HG02571 (cell line): ENCODE measurements at regions not wholly inside any gene's neighbourhood (a gene's known extent, or its start where the extent isn't known, plus 50 kb on each side); places are given as distances from the start of the nearest gene placed in this dataset.
"Not testable (repeated sequence)": the region's sequence is repeated elsewhere in the genome, so short reads cannot be mapped to it uniquely, and the experiment has no call there.

ENCODE experiments used
- ATAC-seq: cut with Tn5 transposase; IDR thresholded peaks from one replicate; pipeline ENCODE4 v1.9.1; 2021; ENCODE audit warnings: mild to moderate bottlenecking, moderate library complexity; ENCODE audit not compliant: unreplicated experiment

- ATAC-seq = no peak
Measured at GRCh38 chr2:175832866-175833265, 169.2 kb downstream of the LNPK start.

- ATAC-seq = no peak
Measured at GRCh38 chr2:175829741-175830140, 172.3 kb downstream of the LNPK start.

- ATAC-seq = no peak
Measured at GRCh38 chr2:175827856-175828255, 174.2 kb downstream of the LNPK start.

- ATAC-seq = no peak
Measured at GRCh38 chr2:175824243-175824642, 177.8 kb downstream of the LNPK start.

GRCh38 chr2:175823707-175824073, 178.4 kb downstream of the LNPK start:
- ATAC-seq = no peak

- no peak for ATAC-seq
Measured at GRCh38 chr2:175823002-175823706, 178.9 kb downstream of the LNPK start.

- ATAC-seq = no peak
Measured at GRCh38 chr2:175817221-175817620, 184.8 kb downstream of the LNPK start.

GRCh38 chr2:175815537-175815936, 186.5 kb downstream of the LNPK start:
- no peak for ATAC-seq

- no peak for ATAC-seq
Measured at GRCh38 chr2:175811971-175812370, 190.1 kb downstream of the LNPK start.

- no peak for ATAC-seq
Measured at GRCh38 chr2:175808858-175809257, 193.2 kb downstream of the LNPK start.

- ATAC-seq = no peak
Measured at GRCh38 chr2:175808078-175808477, 194.0 kb downstream of the LNPK start.

- no peak for ATAC-seq
Measured at GRCh38 chr2:175807031-175807873, 194.8 kb downstream of the LNPK start.

GRCh38 chr2:175806570-175806969, 195.5 kb downstream of the LNPK start:
- no peak for ATAC-seq

GRCh38 chr2:175806125-175806490, 196.0 kb downstream of the LNPK start:
- ATAC-seq = no peak

- no peak for ATAC-seq
Measured at GRCh38 chr2:175805442-175806124, 196.5 kb downstream of the LNPK start.

- no peak for ATAC-seq
Measured at GRCh38 chr2:175804122-175804521, 197.9 kb downstream of the LNPK start.

- not testable (repeated sequence) for ATAC-seq
Measured at GRCh38 chr2:175796422-175796821, 205.6 kb downstream of the LNPK start.

GRCh38 chr2:175793648-175794047, 208.4 kb downstream of the LNPK start:
- no peak for ATAC-seq

- no peak for ATAC-seq
Measured at GRCh38 chr2:175792881-175793280, 209.2 kb downstream of the LNPK start.

GRCh38 chr2:175792199-175792598, 209.9 kb downstream of the LNPK start:
- no peak for ATAC-seq

GRCh38 chr2:175786471-175787124, 215.5 kb downstream of the LNPK start:
- ATAC-seq = no peak
